GM12872 (cell line): ENCODE measurements at regions not wholly inside any gene's neighbourhood (a gene's known extent, or its start where the extent isn't known, plus 50 kb on each side); places are given as distances from the start of the nearest gene placed in this dataset.

Experiments used
- CTCF ChIP-seq: IDR thresholded peaks from 3 replicates; pipeline ENCODE4 v1.5.1; 2011; ENCODE audit warnings: low read depth, mild to moderate bottlenecking, low read length, moderate library complexity; ENCODE audit not compliant: insufficient read depth

GRCh38 chr13:55991666-55992065, 1149.1 kb upstream of the PRR20A start:
- TF ChIP-seq CTCF: no peak

- TF ChIP-seq CTCF: no peak
Measured at GRCh38 chr13:55992145-55992544, 1148.6 kb upstream of the PRR20A start.

- TF ChIP-seq CTCF: no peak
Measured at GRCh38 chr13:55999709-56000108, 1141.0 kb upstream of the PRR20A start.

- TF ChIP-seq CTCF: no peak
Measured at GRCh38 chr13:56009418-56009817, 1131.3 kb upstream of the PRR20A start.

GRCh38 chr13:56012644-56013043, 1128.1 kb upstream of the PRR20A start:
- no peak for TF ChIP-seq CTCF

- no peak for TF ChIP-seq CTCF
Measured at GRCh38 chr13:56015919-56016318, 1124.8 kb upstream of the PRR20A start.

- TF ChIP-seq CTCF: no peak
Measured at GRCh38 chr13:56019606-56020005, 1121.1 kb upstream of the PRR20A start.

- no peak for TF ChIP-seq CTCF
Measured at GRCh38 chr13:56020425-56020824, 1120.3 kb upstream of the PRR20A start.
